Left ventricle myocardium inferior (tissue), 1 donor: ENCODE measurements at regions not wholly inside any gene's neighbourhood (a gene's known extent, or its start where the extent isn't known, plus 50 kb on each side); places are given as distances from the start of the nearest gene placed in this dataset.
A peak's percentile ranks its signal among the peaks of the same experiment; 100 is the strongest.

Experiments
- DNase-seq: peaks from one replicate; pipeline ENCODE4 v3.0.0-alpha.2; 2020
- H3K27ac ChIP-seq: fragments of 200-600 bp; replicated peaks from 2 replicates; pipeline ENCODE4 v1.8.0; 2021
- H3K27me3 ChIP-seq: fragments of 200-600 bp; 2 replicates; pipeline ENCODE4 v1.8.0; 2021; ENCODE audit warnings: low read depth
- H3K36me3 ChIP-seq: fragments of 200-600 bp; 2 replicates; pipeline ENCODE4 v1.8.0; 2021
- H3K4me1 ChIP-seq: fragments of 200-600 bp; 2 replicates; pipeline ENCODE4 v1.8.0; 2021
- H3K4me3 ChIP-seq: fragments of 200-600 bp; 2 replicates; pipeline ENCODE4 v1.8.0; 2021; ENCODE audit warnings: mild to moderate bottlenecking, moderate library complexity
- H3K9me3 ChIP-seq: fragments of 200-600 bp; replicated peaks from 2 replicates; pipeline ENCODE4 v1.8.0; 2021
- CTCF ChIP-seq: fragments of 200-600 bp; IDR thresholded peaks from 2 replicates; pipeline ENCODE4 v1.8.0; 2021; ENCODE audit warnings: antibody characterized with exemption, mild to moderate bottlenecking, borderline replicate concordance
- intact Hi-C: fragments of 100-400 bp; cut with micrococcal nuclease; formaldehyde crosslinking; loops from one replicate; pipeline ENCODE4 v1.11.0; 2022
- donor health status: DM: no; HTN: yes; CAD: no; lungs with severe emphysema.

GRCh38 chr6:99129835-99130234 lies 182.1 kb upstream of the FBXL4 start:
- Histone ChIP-seq H3K4me1 (no peaks in the 10 kb centered on the region), H3K27me3 (no peaks in the 10 kb centered on the region), H3K27ac (no peak overlapping the region), H3K4me3 (no peak overlapping the region), H3K36me3 (no peaks in the 10 kb centered on the region), H3K9me3 (no peaks in the 10 kb centered on the region)
- no peak for TF ChIP-seq CTCF
- intact Hi-C loops: loop anchor here (10.0 kb wide), 1 partner anchor 1635 kb away; no protein-coding TSS in a partner anchor
- DNase-seq: no peak

GRCh38 chr6:99121748-99122147 lies 174.0 kb upstream of the FBXL4 start:
- Histone ChIP-seq H3K4me1 (no peaks in the 10 kb centered on the region), H3K9me3 (no peaks in the 10 kb centered on the region), H3K27me3 (peaks cover 51% of the 10 kb centered on the region), H3K36me3 (no peaks in the 10 kb centered on the region), H3K4me3 (no peak overlapping the region), H3K27ac (no peak overlapping the region)
- TF ChIP-seq CTCF: no peak
- intact Hi-C loops: loop anchor here (10.0 kb wide), 1 partner anchor 1627 kb away; no protein-coding TSS in a partner anchor
- no peak for DNase-seq

GRCh38 chr6:99120641-99121040 lies 172.9 kb upstream of the FBXL4 start:
- no peak overlapping the region for H3K4me3 ChIP-seq
- DNase-seq: no peak
- TF ChIP-seq CTCF: no peak
- H3K27ac ChIP-seq: no peak overlapping the region
- no peaks in the 10 kb centered on the region for H3K4me1 ChIP-seq
- intact Hi-C loops: loop anchor here (10.0 kb wide), 1 partner anchor 1626 kb away; no protein-coding TSS in a partner anchor
- no peaks in the 10 kb centered on the region for H3K9me3 ChIP-seq
- H3K36me3 ChIP-seq: no peaks in the 10 kb centered on the region
- peaks cover 51% of the 10 kb centered on the region for H3K27me3 ChIP-seq

GRCh38 chr6:99119109-99120031 lies 171.6 kb upstream of the FBXL4 start:
- Histone ChIP-seq H3K27ac (no peak overlapping the region), H3K9me3 (no peaks in the 10 kb centered on the region), H3K4me3 (no peak overlapping the region), H3K4me1 (no peaks in the 10 kb centered on the region), H3K27me3 (peaks cover 48% of the 10 kb centered on the region), H3K36me3 (no peaks in the 10 kb centered on the region)
- peak; percentile 71 for TF ChIP-seq CTCF
- no peak for DNase-seq
- intact Hi-C loops: loop anchor here (10.0 kb wide), 1 partner anchor 1625 kb away; no protein-coding TSS in a partner anchor

GRCh38 chr6:99114769-99115406 lies 167.1 kb upstream of the FBXL4 start:
- Histone ChIP-seq H3K27ac (no peak overlapping the region), H3K4me3 (no peak overlapping the region), H3K36me3 (no peaks in the 10 kb centered on the region), H3K4me1 (peaks cover 6% of the 10 kb centered on the region), H3K27me3 (peaks cover 31% of the 10 kb centered on the region), H3K9me3 (no peaks in the 10 kb centered on the region)
- intact Hi-C loops: no loop called here
- no peak for TF ChIP-seq CTCF
- no peak for DNase-seq
